Neural cell (in vitro differentiated cells): ENCODE measurements at regions not wholly inside any gene's neighbourhood (a gene's known extent, or its start where the extent isn't known, plus 50 kb on each side); places are given as distances from the start of the nearest gene placed in this dataset.

ENCODE experiments used
- EP300 ChIP-seq: fragments of 450-650 bp; conservative IDR thresholded peaks from 2 replicates; pipeline ENCODE4 v1.6.1; 2014; ENCODE audit warnings: antibody characterized with exemption, mild to moderate bottlenecking, moderate library complexity; ENCODE audit not compliant: poor library complexity, severe bottlenecking
- EZH2 ChIP-seq: fragments of 200-600, 300-800 bp; shearing (Covaris generic), sonication (generic); IDR thresholded peaks from 2 replicates; pipeline ENCODE4 v1.6.1; 2014; ENCODE audit warnings: antibody characterized with exemption, low read length, borderline replicate concordance, mild to moderate bottlenecking; ENCODE audit not compliant: insufficient read depth, poor library complexity, severe bottlenecking
- POLR2AphosphoS5 ChIP-seq: IDR thresholded peaks from 2 replicates; pipeline ENCODE4 v1.6.1; 2012
- SMC3 ChIP-seq: fragments of 450-650 bp; conservative IDR thresholded peaks from 2 replicates; pipeline ENCODE4 v1.6.1; 2014; ENCODE audit warnings: antibody characterized with exemption, mild to moderate bottlenecking, moderate library complexity; ENCODE audit not compliant: poor library complexity
- TF ChIP-seq, protein P1 (sequence below): fragments of 450-650 bp; IDR thresholded peaks from 2 replicates; pipeline ENCODE4 v1.5.1; 2014; ENCODE audit warnings: antibody characterized with exemption, mild to moderate bottlenecking, moderate library complexity; ENCODE audit not compliant: poor library complexity, severe bottlenecking
- TF ChIP-seq, protein P2 (sequence below): IDR thresholded peaks from 2 replicates; pipeline ENCODE4 v1.6.1; 2012; ENCODE audit warnings: borderline replicate concordance

DNA sequence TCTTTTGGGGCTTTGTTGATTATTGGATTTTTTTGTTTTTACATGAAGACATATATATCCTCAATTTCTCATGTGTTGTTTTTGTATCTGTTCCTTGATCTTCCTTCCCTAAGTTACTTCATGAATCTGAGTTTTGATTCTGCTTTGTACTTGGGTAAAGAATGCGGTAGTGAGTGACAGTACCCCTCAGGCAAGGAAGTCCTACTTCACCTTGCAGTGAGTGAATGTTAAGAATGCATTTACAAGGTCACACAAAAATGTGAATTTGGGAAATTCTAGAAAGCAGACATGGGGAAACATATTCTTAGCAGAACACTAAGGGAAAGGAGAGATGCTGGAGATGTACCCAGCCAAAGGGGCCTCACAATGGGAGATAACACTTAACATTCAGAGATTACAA lies 373.1 kb upstream of the LCORL start:
- TF ChIP-seq EZH2 (no peak), EP300 (no peak), SMC3 (no peak), POLR2AphosphoS5 (no peak)
- TF ChIP-seq, protein P1, sequence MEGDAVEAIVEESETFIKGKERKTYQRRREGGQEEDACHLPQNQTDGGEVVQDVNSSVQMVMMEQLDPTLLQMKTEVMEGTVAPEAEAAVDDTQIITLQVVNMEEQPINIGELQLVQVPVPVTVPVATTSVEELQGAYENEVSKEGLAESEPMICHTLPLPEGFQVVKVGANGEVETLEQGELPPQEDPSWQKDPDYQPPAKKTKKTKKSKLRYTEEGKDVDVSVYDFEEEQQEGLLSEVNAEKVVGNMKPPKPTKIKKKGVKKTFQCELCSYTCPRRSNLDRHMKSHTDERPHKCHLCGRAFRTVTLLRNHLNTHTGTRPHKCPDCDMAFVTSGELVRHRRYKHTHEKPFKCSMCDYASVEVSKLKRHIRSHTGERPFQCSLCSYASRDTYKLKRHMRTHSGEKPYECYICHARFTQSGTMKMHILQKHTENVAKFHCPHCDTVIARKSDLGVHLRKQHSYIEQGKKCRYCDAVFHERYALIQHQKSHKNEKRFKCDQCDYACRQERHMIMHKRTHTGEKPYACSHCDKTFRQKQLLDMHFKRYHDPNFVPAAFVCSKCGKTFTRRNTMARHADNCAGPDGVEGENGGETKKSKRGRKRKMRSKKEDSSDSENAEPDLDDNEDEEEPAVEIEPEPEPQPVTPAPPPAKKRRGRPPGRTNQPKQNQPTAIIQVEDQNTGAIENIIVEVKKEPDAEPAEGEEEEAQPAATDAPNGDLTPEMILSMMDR, result no peak
- TF ChIP-seq, protein P2, sequence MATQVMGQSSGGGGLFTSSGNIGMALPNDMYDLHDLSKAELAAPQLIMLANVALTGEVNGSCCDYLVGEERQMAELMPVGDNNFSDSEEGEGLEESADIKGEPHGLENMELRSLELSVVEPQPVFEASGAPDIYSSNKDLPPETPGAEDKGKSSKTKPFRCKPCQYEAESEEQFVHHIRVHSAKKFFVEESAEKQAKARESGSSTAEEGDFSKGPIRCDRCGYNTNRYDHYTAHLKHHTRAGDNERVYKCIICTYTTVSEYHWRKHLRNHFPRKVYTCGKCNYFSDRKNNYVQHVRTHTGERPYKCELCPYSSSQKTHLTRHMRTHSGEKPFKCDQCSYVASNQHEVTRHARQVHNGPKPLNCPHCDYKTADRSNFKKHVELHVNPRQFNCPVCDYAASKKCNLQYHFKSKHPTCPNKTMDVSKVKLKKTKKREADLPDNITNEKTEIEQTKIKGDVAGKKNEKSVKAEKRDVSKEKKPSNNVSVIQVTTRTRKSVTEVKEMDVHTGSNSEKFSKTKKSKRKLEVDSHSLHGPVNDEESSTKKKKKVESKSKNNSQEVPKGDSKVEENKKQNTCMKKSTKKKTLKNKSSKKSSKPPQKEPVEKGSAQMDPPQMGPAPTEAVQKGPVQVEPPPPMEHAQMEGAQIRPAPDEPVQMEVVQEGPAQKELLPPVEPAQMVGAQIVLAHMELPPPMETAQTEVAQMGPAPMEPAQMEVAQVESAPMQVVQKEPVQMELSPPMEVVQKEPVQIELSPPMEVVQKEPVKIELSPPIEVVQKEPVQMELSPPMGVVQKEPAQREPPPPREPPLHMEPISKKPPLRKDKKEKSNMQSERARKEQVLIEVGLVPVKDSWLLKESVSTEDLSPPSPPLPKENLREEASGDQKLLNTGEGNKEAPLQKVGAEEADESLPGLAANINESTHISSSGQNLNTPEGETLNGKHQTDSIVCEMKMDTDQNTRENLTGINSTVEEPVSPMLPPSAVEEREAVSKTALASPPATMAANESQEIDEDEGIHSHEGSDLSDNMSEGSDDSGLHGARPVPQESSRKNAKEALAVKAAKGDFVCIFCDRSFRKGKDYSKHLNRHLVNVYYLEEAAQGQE, result no peak
